GM21529 (cell line): ENCODE measurements at regions not wholly inside any gene's neighbourhood (a gene's known extent, or its start where the extent isn't known, plus 50 kb on each side); places are given as distances from the start of the nearest gene placed in this dataset.
"Not testable (repeated sequence)": the region's sequence is repeated elsewhere in the genome, so short reads cannot be mapped to it uniquely, and the experiment has no call there.

Experiments
- ATAC-seq: cut with Tn5 transposase; IDR thresholded peaks from one replicate; pipeline ENCODE4 v1.9.1; 2021; ENCODE audit not compliant: unreplicated experiment

DNA sequence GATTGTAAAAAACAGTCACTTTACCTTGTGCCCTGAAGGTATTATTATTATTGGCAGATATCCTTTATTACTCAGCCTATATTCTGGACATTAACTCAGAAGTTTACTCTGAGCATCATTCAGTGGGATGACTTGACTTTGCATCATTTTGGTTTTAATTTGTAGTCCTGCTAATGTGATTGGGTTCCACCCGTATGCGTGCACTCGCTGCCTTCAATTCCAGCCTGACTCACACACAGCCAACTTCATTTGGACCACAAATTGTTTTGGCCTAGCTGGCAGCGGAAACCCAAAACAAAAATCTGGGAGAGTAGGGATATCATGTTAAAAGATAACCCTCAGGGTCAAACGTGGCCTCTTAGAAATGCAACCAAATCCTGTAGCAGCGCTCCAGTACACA lies 704.4 kb upstream of the SLC35B3 start:
- ATAC-seq, result no peak

- ATAC-seq, result no peak
These were observed 703.6 kb upstream of the SLC35B3 start for GRCh38 chr6:9138936-9139335.

DNA sequence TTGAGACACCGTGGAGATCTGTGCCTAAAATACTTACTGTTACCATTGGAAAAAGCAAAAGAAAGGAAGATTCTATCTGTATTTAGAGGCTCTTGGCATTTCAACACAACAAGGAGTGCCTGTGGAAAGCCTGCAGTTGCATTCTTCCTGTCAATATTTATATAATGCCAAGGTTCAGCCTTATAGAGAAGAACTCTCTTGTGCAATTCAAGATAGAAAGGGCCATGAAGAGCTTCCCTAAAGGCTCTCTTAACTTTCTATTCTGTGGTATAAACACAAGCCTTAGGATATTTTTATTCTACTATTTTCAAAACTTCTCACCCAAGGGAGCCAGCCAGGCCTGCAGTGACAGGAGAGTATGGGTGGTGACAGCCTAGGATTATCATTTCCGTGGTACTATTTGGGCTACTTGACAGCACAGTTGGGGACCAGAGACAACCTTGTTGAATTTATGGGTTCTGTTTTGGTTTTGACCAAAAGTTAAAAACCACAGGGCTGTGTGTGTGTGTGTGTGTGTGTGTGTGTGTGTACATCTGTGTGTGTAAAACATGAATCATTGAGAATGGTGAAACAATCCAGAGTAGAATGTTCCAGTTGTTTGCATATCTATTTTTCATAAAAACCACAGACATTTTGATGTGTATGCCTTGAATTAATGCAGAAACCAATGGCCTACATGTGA lies 700.9 kb upstream of the SLC35B3 start:
- no peak for ATAC-seq

GRCh38 chr6:9131616-9132015 lies 696.3 kb upstream of the SLC35B3 start:
- no peak for ATAC-seq

GRCh38 chr6:9131201-9131600 lies 695.9 kb upstream of the SLC35B3 start:
- ATAC-seq, result no peak

DNA sequence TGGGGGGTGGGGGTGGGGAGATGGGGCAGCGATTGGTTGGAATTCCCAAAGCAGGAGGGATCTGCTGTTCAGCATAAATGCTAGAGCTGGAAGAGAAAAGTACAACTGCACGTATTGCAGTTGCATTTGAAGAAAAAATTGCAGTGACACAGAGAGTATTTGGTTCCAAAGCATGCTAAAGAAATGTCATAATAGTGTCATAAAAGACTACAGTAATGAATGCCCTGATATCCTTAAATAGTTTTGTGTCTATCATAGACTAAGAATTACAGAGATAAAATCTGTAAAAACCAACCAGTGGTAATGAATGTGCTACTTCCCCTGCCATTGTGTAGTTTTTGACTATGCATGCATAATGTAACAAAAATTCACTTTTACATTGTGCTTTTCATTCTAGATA lies 693.6 kb upstream of the SLC35B3 start:
- ATAC-seq, result no peak

DNA sequence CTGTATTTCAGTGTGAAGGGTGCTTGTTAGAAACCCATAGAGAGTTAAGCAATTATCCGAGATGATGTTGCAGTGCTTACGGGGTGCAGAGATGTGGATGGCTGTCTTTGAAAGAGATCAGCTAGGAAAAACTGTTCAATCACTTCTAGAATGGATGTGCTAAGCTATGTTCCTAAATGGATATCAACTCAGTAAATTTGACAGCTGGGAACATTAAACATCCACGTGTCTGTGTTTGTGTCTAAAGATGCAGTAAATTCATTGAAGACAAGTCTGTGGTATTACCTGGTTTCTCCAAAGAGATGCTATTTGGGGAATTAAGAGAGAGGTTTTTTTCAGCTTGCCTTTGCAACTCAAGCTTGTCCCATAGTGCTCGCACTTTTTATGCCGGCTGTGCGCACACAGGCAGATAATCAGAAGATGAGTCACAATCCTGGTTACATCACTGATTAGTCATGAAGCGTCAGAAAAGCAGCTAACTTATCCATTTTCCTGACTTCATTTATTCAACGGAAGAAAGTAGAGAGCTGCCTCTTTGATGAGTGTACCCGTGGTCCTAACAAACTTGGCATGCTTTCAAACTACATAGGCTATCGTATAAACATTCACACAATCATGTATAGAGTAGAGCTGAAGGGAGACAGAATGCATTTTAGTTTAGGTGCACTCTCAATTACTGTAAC lies 691.7 kb upstream of the SLC35B3 start:
- ATAC-seq, result no peak

DNA sequence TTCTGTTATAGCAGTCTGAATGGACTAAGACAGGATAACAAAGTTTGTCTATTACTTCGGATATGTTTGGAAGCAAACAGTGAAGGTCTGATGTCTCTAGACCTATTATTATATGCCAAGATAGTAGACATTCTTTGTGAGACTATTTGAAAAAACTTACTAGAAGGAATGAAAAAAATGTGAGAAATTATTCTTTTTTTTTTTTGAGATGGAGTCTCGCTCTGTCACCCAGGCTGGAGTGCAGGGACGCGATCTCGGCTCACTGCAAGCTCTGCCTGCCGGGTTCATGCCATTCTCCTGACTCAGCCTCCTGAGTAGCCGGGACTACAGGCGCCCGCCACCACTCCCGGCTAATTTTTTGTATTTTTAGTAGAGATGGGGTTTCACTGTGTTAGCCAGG lies 690.7 kb upstream of the SLC35B3 start:
- ATAC-seq, result not testable (repeated sequence)

DNA sequence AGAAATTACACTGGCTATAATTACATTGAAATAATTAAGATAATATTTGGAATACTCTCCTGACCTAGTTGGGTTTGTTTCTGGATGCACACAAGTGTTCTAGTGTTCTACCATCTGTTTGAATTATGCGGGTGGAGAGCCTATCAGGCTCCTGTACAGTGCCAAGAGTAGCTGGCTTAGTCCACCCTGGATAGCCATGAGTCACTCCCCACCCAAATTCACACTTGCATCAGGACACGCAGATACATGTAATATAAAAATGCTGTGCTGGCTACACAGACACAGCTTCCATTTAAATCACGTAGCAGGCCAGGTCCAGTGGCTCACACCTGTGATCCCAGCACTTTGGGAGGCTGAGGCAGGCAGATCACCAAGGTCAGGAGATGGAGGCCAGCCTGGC lies 686.2 kb upstream of the SLC35B3 start:
- no peak for ATAC-seq

DNA sequence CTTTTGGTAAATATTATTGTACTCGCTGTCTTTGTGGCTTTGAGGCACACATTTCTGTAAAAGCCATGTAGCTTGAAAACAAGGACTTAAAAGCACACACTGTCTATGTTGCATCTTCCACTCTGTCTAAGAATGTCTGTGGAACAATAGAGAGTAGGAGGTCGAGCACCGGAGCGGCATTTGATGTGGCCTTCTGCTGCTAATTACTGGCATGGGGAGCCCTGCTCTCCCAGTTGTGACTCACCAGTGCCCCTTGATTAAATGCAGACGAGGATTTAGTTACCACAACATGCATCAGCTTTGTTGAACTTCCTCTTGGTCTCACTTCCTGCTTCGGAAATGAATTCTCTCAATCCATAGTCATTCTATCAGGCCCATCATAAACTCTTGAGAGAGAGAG lies 680.7 kb upstream of the SLC35B3 start:
- no peak for ATAC-seq

- ATAC-seq, result no peak
These were observed 677.2 kb upstream of the SLC35B3 start for GRCh38 chr6:9112544-9112943.

DNA sequence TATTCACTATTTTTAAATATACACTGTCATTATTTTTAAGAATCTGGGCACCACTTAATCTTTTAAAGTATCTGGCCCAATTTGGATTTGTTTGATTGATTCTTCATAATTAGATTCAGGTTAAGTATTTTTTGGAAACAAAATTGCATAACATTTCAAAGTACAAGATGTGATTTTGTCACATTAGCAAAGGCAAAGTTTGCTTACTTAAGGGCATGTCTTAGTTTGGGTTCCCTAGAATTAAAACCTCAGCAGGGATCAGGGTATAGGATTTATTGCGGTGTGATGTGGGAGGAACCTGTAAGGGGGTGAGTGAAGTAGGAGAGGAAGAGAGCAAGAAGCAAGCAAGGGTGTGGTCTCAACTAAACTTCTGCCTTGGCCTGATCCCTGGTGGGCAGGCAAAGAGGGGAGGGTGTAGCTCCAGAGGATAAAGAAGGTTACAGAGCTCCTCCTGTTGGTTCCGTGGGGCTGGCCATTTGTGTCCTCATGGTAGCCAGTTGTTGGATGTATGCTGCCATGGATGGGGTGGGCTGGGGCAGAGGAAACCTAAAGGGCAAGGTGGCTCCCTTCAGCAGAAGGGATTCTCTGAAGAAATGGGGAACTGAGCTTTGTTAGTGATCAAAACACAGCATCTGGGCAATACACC lies 668.7 kb upstream of the SLC35B3 start:
- no peak for ATAC-seq

GRCh38 chr6:9101920-9102319 lies 666.6 kb upstream of the SLC35B3 start:
- ATAC-seq, result no peak

- ATAC-seq, result no peak
These were observed 665.7 kb upstream of the SLC35B3 start for GRCh38 chr6:9100869-9101580.

DNA sequence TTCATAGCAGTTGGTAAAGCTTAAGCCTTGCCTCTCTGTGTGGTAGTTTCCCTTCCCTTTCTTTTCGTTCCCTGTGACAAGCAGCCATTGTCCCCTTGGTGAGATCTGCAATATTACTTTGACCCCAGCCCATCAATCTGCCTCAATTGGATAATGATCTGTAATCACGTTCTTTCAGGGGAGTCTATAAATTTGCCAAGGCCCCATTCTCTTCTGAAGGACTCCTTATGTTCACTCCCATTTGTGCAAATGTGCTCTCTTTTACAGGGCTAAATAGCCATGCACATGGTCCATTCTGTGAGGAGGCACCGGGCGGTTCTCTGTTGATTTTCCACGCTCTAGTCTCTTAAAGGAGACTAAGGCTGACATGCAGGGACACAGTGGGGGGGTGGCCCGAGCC lies 660.4 kb upstream of the SLC35B3 start:
- ATAC-seq, result no peak

- ATAC-seq, result no peak
These were observed 659.8 kb upstream of the SLC35B3 start for GRCh38 chr6:9095137-9095536.

DNA sequence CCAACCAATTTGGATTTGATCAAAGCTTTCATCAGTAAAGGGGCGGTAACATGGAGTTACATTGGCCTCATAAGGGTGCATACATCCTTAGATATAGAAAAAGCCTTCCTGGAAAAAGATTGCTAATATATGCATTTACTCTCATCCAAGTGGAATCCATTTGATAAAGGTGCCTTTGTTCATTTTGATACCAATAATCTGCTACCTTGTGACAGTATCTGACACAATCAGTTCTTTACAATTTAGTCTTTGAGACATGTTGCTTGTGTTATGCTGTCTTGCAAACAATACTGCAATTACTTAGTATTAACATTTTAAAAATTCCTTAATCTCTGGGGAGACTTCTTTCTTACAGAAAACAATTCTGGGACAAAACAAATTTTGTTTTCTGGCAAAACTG lies 654.4 kb upstream of the SLC35B3 start:
- ATAC-seq, result no peak

DNA sequence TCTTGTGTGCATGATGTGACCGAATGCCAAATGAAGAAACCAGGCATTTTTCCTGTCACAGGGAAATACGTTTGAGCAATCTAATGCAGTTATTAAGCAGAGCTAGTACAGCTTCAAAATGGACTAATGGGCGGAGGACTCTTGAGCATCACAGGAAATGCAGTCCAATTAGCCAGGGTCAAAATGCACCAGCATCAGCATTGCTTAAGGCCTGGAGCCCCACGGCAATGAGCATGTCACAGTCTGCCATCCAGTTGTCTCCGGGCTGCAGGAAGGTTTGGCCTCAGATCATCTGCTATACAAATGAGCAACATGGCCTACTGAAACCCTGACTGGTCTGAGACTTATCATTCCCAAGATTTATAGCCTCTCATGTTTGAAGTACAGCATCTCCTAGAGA lies 652.1 kb upstream of the SLC35B3 start:
- no peak for ATAC-seq

- ATAC-seq, result no peak
These were observed 651.0 kb upstream of the SLC35B3 start for GRCh38 chr6:9086331-9086730.

DNA sequence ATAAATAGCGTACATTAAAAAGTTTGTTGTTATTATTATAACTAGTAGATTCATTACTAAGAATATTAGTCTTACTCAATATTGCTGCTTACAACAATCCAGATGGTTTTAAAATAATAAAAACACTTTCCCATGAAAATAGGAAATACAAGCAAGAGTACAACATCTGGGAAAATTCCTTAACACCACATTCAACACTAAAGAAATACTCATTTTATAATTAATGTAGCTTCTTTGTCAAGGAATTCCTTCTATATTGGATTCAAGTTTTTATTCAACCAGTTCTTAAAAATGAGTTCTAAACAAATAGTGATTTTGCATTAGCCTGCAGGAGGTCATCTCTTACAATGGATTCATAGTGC lies 650.3 kb upstream of the SLC35B3 start:
- ATAC-seq, result no peak

- no peak for ATAC-seq
These were observed 649.8 kb upstream of the SLC35B3 start for GRCh38 chr6:9085054-9085708.
